SJSA1 (cell line): ENCODE measurements at regions not wholly inside any gene's neighbourhood (a gene's known extent, or its start where the extent isn't known, plus 50 kb on each side); places are given as distances from the start of the nearest gene placed in this dataset.
A peak's percentile ranks its signal among the peaks of the same experiment; 100 is the strongest.

Source experiments
- DNase-seq, 2 experiments: peaks; one replicate each; pipeline ENCODE4 v3.0.0-alpha.2; 2015 to 2020; ENCODE audit warnings: low spot score in 2 of 2, low read depth in 1 of 2
- H3K27ac ChIP-seq: fragments of 250-450 bp; sonication (Bioruptor Pico); 2 replicates; pipeline ENCODE4 v1.5.1; 2020; ENCODE audit warnings: mild to moderate bottlenecking, moderate library complexity
- H3K27me3 ChIP-seq: fragments of 250-450 bp; sonication (Bioruptor Pico); replicated peaks from 2 replicates; pipeline ENCODE4 v1.5.1; 2020; ENCODE audit warnings: mild to moderate bottlenecking, moderate library complexity
- H3K36me3 ChIP-seq: fragments of 250-450 bp; sonication (Bioruptor Pico); 2 replicates; pipeline ENCODE4 v1.5.1; 2020; ENCODE audit warnings: mild to moderate bottlenecking
- H3K4me1 ChIP-seq: fragments of 250-450 bp; sonication (Bioruptor Pico); replicated peaks from 2 replicates; pipeline ENCODE4 v1.6.1; 2021; ENCODE audit warnings: mild to moderate bottlenecking
- H3K4me3 ChIP-seq: fragments of 250-450 bp; sonication (Bioruptor Pico); 2 replicates; pipeline ENCODE4 v1.5.1; 2020; ENCODE audit warnings: mild to moderate bottlenecking
- H3K9me3 ChIP-seq: fragments of 250-450 bp; sonication (Bioruptor Pico); replicated peaks from 2 replicates; pipeline ENCODE4 v1.5.1; 2020; ENCODE audit warnings: mild to moderate bottlenecking

GRCh38 chr1:8185400-8185799 is 132.5 kb upstream of the SLC45A1 start:
- no peak for DNase-seq
- Histone ChIP-seq H3K4me3 (no peak overlapping the region), H3K36me3 (no peaks in the 10 kb centered on the region), H3K27me3 (no peaks in the 10 kb centered on the region), H3K9me3 (no peaks in the 10 kb centered on the region), H3K27ac (no peak overlapping the region), H3K4me1 (peaks cover 18% of the 10 kb centered on the region)

DNA sequence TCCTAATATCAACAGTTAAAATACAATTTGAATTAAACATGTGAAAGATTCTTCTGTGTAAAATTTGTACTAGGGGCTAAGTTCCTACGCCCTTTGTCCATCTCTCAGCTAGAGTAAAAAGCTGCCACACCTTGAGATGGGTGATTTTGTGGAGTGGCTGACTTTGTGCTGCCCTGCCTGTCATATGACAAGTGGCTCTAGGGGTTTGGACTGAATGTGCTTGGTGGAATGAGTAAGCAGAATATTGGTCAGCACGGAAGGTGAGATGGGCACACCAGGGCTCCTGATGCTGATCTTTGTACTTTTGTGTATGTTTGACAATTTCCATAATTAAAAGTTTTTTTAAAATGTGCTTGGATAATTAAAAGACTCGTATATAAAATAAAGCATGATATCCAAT is 133.6 kb upstream of the SLC45A1 start:
- no peak overlapping the region for H3K27ac ChIP-seq
- DNase-seq: no peak
- no peak overlapping the region for H3K4me3 ChIP-seq
- no peaks in the 10 kb centered on the region for H3K27me3 ChIP-seq
- H3K4me1 ChIP-seq: peaks cover 18% of the 10 kb centered on the region
- H3K9me3 ChIP-seq: no peaks in the 10 kb centered on the region
- H3K36me3 ChIP-seq: no peaks in the 10 kb centered on the region

DNA sequence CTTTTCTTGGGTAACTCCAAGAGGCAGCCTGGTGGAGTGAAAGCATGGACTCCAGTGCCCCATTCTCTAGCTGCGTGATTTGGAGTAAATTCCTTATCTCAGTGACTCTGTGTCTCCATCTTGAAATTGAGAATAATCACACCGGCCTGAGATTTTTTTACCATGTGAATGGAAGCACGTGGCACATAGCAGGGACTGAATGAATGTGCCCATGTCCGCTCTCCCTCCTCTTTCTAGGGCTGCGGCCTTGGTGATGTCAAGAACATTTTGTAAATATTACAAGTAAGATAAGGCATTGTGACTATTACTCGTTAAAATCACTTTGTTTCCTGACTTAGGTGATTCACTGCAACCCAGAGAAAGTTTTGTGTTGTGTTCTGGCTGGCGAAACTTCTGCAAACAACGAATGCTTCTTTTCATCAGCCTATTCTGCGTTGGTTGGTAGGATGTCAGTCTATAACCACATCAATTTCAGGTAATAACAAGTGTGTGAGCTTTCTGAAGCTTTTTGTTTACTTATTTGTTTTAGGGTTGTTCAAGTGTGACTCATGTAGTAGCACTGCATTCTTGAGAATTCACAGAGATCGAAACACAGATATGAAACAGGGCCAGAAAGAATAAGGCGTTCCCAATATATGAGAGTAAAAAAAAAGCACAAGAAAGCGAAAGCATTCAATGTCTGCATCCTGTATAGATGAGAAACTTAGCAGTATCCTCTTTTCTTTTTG is 135.7 kb upstream of the SLC45A1 start:
- Histone ChIP-seq H3K36me3 (no peaks in the 10 kb centered on the region), H3K9me3 (peaks cover 3% of the 10 kb centered on the region; the same call in 1 of the 2 replicates), H3K27ac (peak overlapping the region; percentile 75), H3K4me3 (no peak overlapping the region), H3K4me1 (peaks cover 18% of the 10 kb centered on the region), H3K27me3 (no peaks in the 10 kb centered on the region)
- DNase-seq: peak; percentile 67 to 86

GRCh38 chr1:8179132-8179793 is 138.7 kb upstream of the SLC45A1 start:
- Histone ChIP-seq H3K9me3 (peaks cover 3% of the 10 kb centered on the region; the same call in 1 of the 2 replicates), H3K27me3 (no peaks in the 10 kb centered on the region), H3K4me3 (no peak overlapping the region), H3K4me1 (peaks cover 18% of the 10 kb centered on the region), H3K27ac (no peak overlapping the region), H3K36me3 (no peaks in the 10 kb centered on the region)
- no peak for DNase-seq

DNA sequence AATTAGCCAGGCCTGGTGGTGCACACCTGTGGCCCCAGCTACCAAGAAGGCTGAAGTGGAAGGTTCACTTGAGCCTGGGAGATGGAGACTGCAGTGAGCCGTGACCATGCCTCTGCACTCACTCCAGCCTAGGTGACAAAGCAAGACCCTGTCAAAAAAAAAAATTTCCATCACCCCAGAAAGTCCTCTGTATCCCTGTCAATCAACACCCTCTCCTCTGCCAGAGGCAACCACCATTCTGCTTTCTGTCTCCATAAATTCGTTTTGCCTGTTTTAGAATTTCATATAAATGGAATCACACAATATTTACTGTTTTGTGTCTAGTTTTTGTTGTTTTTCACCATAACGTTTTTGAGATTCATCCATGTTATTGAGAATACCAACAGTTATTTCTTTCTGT is 141.6 kb upstream of the SLC45A1 start:
- H3K27me3 ChIP-seq: no peaks in the 10 kb centered on the region
- H3K9me3 ChIP-seq: peaks cover 3% of the 10 kb centered on the region; the same call in 1 of the 2 replicates
- no peaks in the 10 kb centered on the region for H3K4me1 ChIP-seq
- no peak overlapping the region for H3K4me3 ChIP-seq
- DNase-seq: no peak
- H3K36me3 ChIP-seq: no peaks in the 10 kb centered on the region
- H3K27ac ChIP-seq: no peak overlapping the region

DNA sequence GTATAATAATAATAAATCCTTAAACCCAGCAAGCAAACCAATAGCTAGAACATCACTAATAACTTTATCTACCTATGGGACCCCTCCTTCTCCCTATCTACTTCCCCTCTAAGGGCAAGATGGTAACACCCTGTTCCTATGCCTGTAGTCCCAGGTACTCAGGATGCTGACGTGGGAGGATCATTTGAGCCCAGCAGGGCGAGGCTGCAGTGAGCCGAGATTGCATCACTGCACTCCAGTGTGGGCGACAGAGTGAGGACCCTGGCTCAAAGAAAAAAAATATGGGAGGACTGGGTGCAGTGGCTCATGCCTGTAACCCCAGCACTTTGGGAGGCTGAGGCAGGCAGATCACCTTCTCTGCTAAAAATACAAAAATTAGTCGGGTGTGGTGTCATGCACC is 143.1 kb upstream of the SLC45A1 start:
- H3K36me3 ChIP-seq: no peaks in the 10 kb centered on the region
- DNase-seq: no peak

GRCh38 chr1:8171751-8172464 is 145.8 kb upstream of the ERRFI1 start:
- Histone ChIP-seq H3K27ac (no peak overlapping the region), H3K9me3 (no peaks in the 10 kb centered on the region), H3K27me3 (no peaks in the 10 kb centered on the region), H3K36me3 (no peaks in the 10 kb centered on the region), H3K4me3 (no peak overlapping the region), H3K4me1 (peaks cover 21% of the 10 kb centered on the region)
- no peak for DNase-seq

More for the DNA sequence above, 143.1 kb upstream of the SLC45A1 start:
- Histone ChIP-seq H3K27ac (no peak overlapping the region), H3K4me3 (no peak overlapping the region), H3K9me3 (peaks cover 3% of the 10 kb centered on the region; the same call in 1 of the 2 replicates), H3K4me1 (peaks cover 4% of the 10 kb centered on the region), H3K27me3 (no peaks in the 10 kb centered on the region)

GRCh38 chr1:8170059-8170835 is 144.1 kb upstream of the ERRFI1 start:
- Histone ChIP-seq H3K9me3 (no peaks in the 10 kb centered on the region), H3K27me3 (no peaks in the 10 kb centered on the region), H3K4me1 (peaks cover 21% of the 10 kb centered on the region), H3K36me3 (no peaks in the 10 kb centered on the region), H3K4me3 (no peak overlapping the region), H3K27ac (no peak overlapping the region; the same call in 1 of the 2 replicates)
- DNase-seq: no peak

- no peaks in the 10 kb centered on the region for H3K9me3 ChIP-seq
- H3K36me3 ChIP-seq: no peaks in the 10 kb centered on the region
- DNase-seq: peak; percentile 60 to 66
Measured at GRCh38 chr1:8169364-8170058, 143.4 kb upstream of the ERRFI1 start.

DNA sequence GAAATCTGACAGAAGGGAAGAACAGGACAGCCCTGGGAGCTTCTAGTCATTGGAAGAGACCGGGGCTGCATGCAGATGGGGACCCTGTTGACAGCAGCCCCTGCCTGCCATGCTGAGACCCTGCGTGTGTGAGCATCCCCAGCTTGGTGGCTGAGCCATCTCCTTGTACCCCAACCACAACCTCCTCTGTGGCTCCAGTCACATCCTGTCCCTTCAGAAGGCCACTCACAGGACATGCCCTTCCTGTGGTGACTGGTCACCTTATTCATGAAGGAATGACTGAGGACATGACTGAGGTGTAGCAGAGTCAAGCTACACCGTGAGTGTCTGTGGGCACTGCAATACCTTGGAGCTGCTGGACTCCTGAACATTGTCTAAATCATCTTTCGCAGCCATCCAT is 141.8 kb upstream of the ERRFI1 start:
- Histone ChIP-seq H3K4me1 (peaks cover 21% of the 10 kb centered on the region), H3K27ac (no peak overlapping the region), H3K36me3 (no peaks in the 10 kb centered on the region), H3K27me3 (no peaks in the 10 kb centered on the region), H3K9me3 (no peaks in the 10 kb centered on the region), H3K4me3 (no peak overlapping the region)
- no peak for DNase-seq

More at GRCh38 chr1:8169364-8170058, 143.4 kb upstream of the ERRFI1 start:
- peak overlapping the region; percentile 75 for H3K27ac ChIP-seq
- H3K27me3 ChIP-seq: no peaks in the 10 kb centered on the region
- H3K4me3 ChIP-seq: no peak overlapping the region
- peaks cover 21% of the 10 kb centered on the region for H3K4me1 ChIP-seq

GRCh38 chr1:8166406-8166805 is 140.3 kb upstream of the ERRFI1 start:
- DNase-seq: no peak
- Histone ChIP-seq H3K36me3 (no peaks in the 10 kb centered on the region), H3K27me3 (no peaks in the 10 kb centered on the region), H3K4me3 (no peak overlapping the region), H3K4me1 (peaks cover 21% of the 10 kb centered on the region), H3K27ac (no peak overlapping the region), H3K9me3 (no peaks in the 10 kb centered on the region)

DNA sequence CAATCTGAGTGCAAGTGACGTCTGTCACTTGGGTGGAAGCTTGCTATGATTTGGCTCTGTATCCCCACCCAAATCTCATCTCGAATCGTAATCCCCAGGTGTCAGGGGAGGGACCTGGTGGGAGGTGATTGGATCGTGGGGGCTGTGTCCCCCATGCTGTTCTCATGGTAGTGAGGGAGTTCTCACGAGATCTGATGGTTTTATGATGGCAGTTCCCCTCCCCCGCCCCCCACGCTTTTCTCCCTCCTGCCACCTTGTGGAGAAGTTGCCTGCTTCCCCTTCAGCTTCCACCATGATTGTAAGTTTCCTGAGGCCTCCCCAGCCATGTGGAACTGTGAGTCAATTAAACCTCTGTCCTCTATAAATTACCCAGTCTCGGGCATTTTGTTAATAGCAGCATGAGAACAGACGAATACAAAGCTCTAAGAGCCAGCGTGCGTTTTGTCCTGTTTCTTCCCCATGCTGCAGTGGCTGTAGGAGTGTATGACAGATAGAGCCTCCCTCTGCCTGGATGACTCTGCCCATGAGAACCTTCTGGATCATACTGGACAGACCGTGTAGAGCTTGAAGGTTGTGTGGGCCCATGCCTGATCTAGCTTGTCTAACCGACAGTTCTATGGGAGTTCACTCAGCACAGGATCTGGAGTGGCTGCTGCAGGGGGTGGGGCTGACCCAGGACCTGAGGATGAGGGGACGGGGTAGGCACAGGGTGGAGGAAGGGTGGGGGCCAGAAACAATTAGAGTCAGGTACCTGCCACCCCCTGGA is 139.7 kb upstream of the ERRFI1 start:
- no peaks in the 10 kb centered on the region for H3K36me3 ChIP-seq
- H3K4me3 ChIP-seq: no peak overlapping the region
- no peak for DNase-seq
- H3K4me1 ChIP-seq: peaks cover 21% of the 10 kb centered on the region
- H3K27me3 ChIP-seq: no peaks in the 10 kb centered on the region
- H3K9me3 ChIP-seq: no peaks in the 10 kb centered on the region
- no peak overlapping the region for H3K27ac ChIP-seq
